ENCODE measurements at regions not wholly inside any gene's neighbourhood (a gene's known extent, or its start where the extent isn't known, plus 50 kb on each side); places are given as distances from the start of the nearest gene placed in this dataset.
"Not testable (repeated sequence)": the region's sequence is repeated elsewhere in the genome, so short reads cannot be mapped to it uniquely, and the experiment has no call there.

DNA sequence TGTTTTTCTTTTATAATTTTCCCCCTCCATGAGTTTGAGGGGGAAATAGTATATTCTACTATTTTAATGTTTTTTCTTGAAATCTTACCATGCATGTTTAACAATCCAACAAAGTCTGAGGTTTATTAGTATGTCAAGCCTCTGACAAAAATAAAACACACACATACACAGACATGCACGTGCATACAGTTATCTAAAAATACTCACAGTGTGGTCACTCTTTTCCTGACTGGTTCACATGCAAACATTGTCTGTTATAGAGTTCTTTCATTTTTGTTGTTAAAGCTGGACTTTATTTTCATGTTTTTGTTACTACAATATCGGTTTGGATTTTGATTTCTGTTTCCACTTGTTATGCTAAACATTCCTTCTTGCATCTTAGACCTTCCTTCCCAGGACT, 236.6 kb downstream of the MFSD1 start:
- DNase-seq = no peak
- peaks cover 8% of the 10 kb centered on the region for H3K9me3 Mint-ChIP-seq
- H3K27ac Mint-ChIP-seq = no peak overlapping the region
- no peaks in the 10 kb centered on the region for H3K36me3 Mint-ChIP-seq (ENCODE audit: low read depth)
- no peak for TF ChIP-seq CTCF (IDR thresholded peaks at IDR 0.05)
- H3K4me1 Mint-ChIP-seq (ENCODE audit: low read depth) = no peaks in the 10 kb centered on the region
- H3K27me3 Mint-ChIP-seq (ENCODE audit: insufficient read depth) = no peaks in the 10 kb centered on the region; the same call in 1 of the 2 replicates
- no peak overlapping the region for H3K4me3 Mint-ChIP-seq

DNA sequence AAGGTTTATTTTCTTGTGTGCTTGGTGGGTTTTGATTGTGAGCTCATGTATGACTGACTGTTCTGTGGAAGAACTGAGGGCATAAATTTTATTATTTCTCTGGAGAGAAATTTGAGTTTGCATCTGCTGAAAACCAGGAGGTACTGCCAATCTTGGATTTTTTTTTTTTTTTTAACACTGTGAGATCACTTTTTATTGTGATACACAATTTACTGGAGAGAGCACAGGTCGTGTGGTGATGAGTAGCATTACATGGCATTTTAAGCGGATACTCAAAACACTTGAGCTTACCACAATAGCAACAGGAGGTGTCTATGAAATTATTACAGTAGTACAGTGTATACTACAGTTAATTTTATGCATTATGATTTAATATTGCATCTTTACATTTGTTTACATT, 237.4 kb downstream of the MFSD1 start:
- no peak for DNase-seq
- Mint-ChIP-seq H3K4me3 (no peak overlapping the region), H3K4me1 (ENCODE audit: low read depth) (no peaks in the 10 kb centered on the region), H3K9me3 (peaks cover 5% of the 10 kb centered on the region), H3K27ac (no peak overlapping the region), H3K27me3 (ENCODE audit: insufficient read depth) (no peaks in the 10 kb centered on the region; the same call in 1 of the 2 replicates), H3K36me3 (ENCODE audit: low read depth) (no peaks in the 10 kb centered on the region)
- no peak for TF ChIP-seq CTCF (IDR thresholded peaks at IDR 0.05)

GRCh38 chr3:159045279-159045885, 243.5 kb downstream of the MFSD1 start:
- no peak for TF ChIP-seq CTCF (IDR thresholded peaks at IDR 0.05)
- Mint-ChIP-seq H3K27me3 (ENCODE audit: insufficient read depth) (peaks cover 10% of the 10 kb centered on the region; the same call in 1 of the 2 replicates), H3K9me3 (no peaks in the 10 kb centered on the region; the same call in 1 of the 2 replicates), H3K4me1 (ENCODE audit: low read depth) (no peaks in the 10 kb centered on the region), H3K36me3 (ENCODE audit: low read depth) (no peaks in the 10 kb centered on the region), H3K4me3 (no peak overlapping the region), H3K27ac (no peak overlapping the region)
- no peak for DNase-seq

DNA sequence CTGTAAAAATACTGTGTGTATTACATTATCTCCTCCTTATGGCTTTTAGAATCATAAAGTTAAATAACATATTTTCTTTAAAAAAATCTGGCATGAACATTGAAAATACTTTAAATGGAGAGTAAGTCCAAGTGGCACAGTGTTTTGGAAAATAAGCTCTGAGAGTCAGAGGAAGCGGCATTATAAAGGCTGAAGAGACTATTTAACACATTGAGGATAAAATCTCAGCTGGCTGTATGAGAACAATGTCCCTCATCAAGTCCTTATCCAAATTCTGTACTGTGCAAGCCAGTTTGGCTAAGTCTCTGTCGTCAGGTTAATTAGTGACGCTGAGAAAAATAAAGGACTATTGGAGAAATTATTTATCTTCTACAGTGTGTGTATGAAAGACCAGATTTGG, 245.5 kb downstream of the MFSD1 start:
- no peaks in the 10 kb centered on the region for H3K4me1 Mint-ChIP-seq (ENCODE audit: low read depth)
- no peak for DNase-seq
- TF ChIP-seq CTCF (IDR thresholded peaks at IDR 0.05) = no peak
- no peak overlapping the region for H3K27ac Mint-ChIP-seq
- H3K27me3 Mint-ChIP-seq (ENCODE audit: insufficient read depth) = peaks cover 10% of the 10 kb centered on the region; the same call in 1 of the 2 replicates
- H3K4me3 Mint-ChIP-seq = no peak overlapping the region
- H3K9me3 Mint-ChIP-seq = no peaks in the 10 kb centered on the region; the same call in 1 of the 2 replicates
- H3K36me3 Mint-ChIP-seq (ENCODE audit: low read depth) = no peaks in the 10 kb centered on the region

DNA sequence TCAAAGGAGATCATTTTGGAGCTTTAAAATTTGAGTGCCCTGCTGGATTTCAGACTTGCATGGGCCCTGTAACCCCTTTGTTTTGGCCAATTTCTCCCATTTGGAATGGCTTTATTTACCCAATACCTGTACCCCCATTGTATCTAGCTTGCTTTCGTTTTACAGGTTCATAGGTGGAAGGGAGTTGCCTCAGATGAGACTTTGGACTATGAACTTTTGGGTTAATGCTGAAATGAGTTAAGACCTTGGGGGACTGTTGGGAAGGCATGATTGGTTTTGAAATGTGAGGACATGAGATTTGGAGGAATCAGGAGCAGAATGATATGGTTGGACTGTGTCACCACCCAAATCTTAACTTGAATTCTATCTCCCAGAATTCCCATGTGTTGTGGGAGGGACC, 250.6 kb downstream of the MFSD1 start:
- not testable (repeated sequence) for DNase-seq; H3K4me1 Mint-ChIP-seq (ENCODE audit: low read depth); H3K27me3 Mint-ChIP-seq (ENCODE audit: insufficient read depth); H3K4me3 Mint-ChIP-seq; H3K36me3 Mint-ChIP-seq (ENCODE audit: low read depth); H3K27ac Mint-ChIP-seq; H3K9me3 Mint-ChIP-seq

- no peak for TF ChIP-seq CTCF (IDR thresholded peaks at IDR 0.05)
- H3K4me1 Mint-ChIP-seq (ENCODE audit: low read depth) = no peaks in the 10 kb centered on the region
- DNase-seq = no peak
- H3K27ac Mint-ChIP-seq = no peak overlapping the region
- H3K36me3 Mint-ChIP-seq (ENCODE audit: low read depth) = no peaks in the 10 kb centered on the region
- peaks cover 4% of the 10 kb centered on the region; the same call in 1 of the 2 replicates for H3K9me3 Mint-ChIP-seq
- H3K4me3 Mint-ChIP-seq = no peak overlapping the region
- H3K27me3 Mint-ChIP-seq (ENCODE audit: insufficient read depth) = peaks cover 5% of the 10 kb centered on the region; the same call in 1 of the 2 replicates
Measured at GRCh38 chr3:159057621-159058020, 255.8 kb downstream of the MFSD1 start.

Data from HFFc6 (cell line).